GM19324 (cell line): ENCODE measurements at regions not wholly inside any gene's neighbourhood (a gene's known extent, or its start where the extent isn't known, plus 50 kb on each side); places are given as distances from the start of the nearest gene placed in this dataset.
"Not testable (repeated sequence)": the region's sequence is repeated elsewhere in the genome, so short reads cannot be mapped to it uniquely, and the experiment has no call there.

Source experiments
- ATAC-seq: cut with Tn5 transposase; IDR thresholded peaks from one replicate; pipeline ENCODE4 v1.9.1; 2021; ENCODE audit warnings: mild to moderate bottlenecking, moderate library complexity; ENCODE audit not compliant: unreplicated experiment, low FRiP score

GRCh38 chr11:87885084-87885483 is 290.2 kb downstream of the RAB38 start:
- ATAC-seq: not testable (repeated sequence)

GRCh38 chr11:87879118-87879517 is 296.1 kb downstream of the RAB38 start:
- ATAC-seq: no peak

GRCh38 chr11:87878373-87878825 is 296.8 kb downstream of the RAB38 start:
- no peak for ATAC-seq

GRCh38 chr11:87871056-87871455 is 304.2 kb downstream of the RAB38 start:
- no peak for ATAC-seq

- no peak for ATAC-seq
Measured at GRCh38 chr11:87870086-87870485, 305.2 kb downstream of the RAB38 start.

GRCh38 chr11:87866951-87867350 is 308.3 kb downstream of the RAB38 start:
- no peak for ATAC-seq

- ATAC-seq: no peak
Measured at GRCh38 chr11:87861030-87861429, 314.2 kb downstream of the RAB38 start.

- no peak for ATAC-seq
Measured at GRCh38 chr11:87859636-87860035, 315.6 kb downstream of the RAB38 start.

- ATAC-seq: no peak
Measured at GRCh38 chr11:87851827-87852226, 323.4 kb downstream of the RAB38 start.

GRCh38 chr11:87851234-87851633 is 324.0 kb downstream of the RAB38 start:
- no peak for ATAC-seq

GRCh38 chr11:87849216-87849615 is 326.0 kb downstream of the RAB38 start:
- no peak for ATAC-seq

GRCh38 chr11:87840786-87841185 is 334.5 kb downstream of the RAB38 start:
- ATAC-seq: no peak

- ATAC-seq: no peak
Measured at GRCh38 chr11:87832211-87832610, 343.0 kb downstream of the RAB38 start.

GRCh38 chr11:87820011-87820410 is 355.2 kb downstream of the RAB38 start:
- ATAC-seq: no peak

GRCh38 chr11:87819151-87819550 is 356.1 kb downstream of the RAB38 start:
- ATAC-seq: no peak

- no peak for ATAC-seq
Measured at GRCh38 chr11:87812571-87813365, 362.5 kb downstream of the RAB38 start.

GRCh38 chr11:87810486-87810885 is 364.8 kb downstream of the RAB38 start:
- ATAC-seq: no peak

- no peak for ATAC-seq
Measured at GRCh38 chr11:87809256-87809655, 366.0 kb downstream of the RAB38 start.

- ATAC-seq: no peak
Measured at GRCh38 chr11:87804176-87804575, 371.1 kb downstream of the RAB38 start.

GRCh38 chr11:87803748-87804147 is 371.5 kb downstream of the RAB38 start:
- ATAC-seq: peak; percentile 79

GRCh38 chr11:87784862-87785261 is 390.4 kb downstream of the RAB38 start:
- not testable (repeated sequence) for ATAC-seq

- no peak for ATAC-seq
Measured at GRCh38 chr11:87780068-87780413, 395.2 kb downstream of the RAB38 start.
